Motor neuron (in vitro differentiated cells): ENCODE measurements at regions not wholly inside any gene's neighbourhood (a gene's known extent, or its start where the extent isn't known, plus 50 kb on each side); places are given as distances from the start of the nearest gene placed in this dataset.

Source experiments
- ATAC-seq, 8 experiments: fragments of 200-7000 bp; cut with Tn5 transposase; replicated peaks in 6 of 8; 2 replicates each; pipeline ENCODE4 v1.8.0; 2021; ENCODE audit warnings: mild to moderate bottlenecking in 8 of 8, moderate library complexity in 8 of 8
- H3K27ac ChIP-seq, 2 donors: fragments of 250-450 bp; sonication (Bioruptor Pico); 2 replicates each; pipeline ENCODE4 v1.9.0; 2021; ENCODE audit warnings: antibody characterized with exemption in 2 of 2, mild to moderate bottlenecking in 2 of 2, moderate library complexity in 1 of 2
- H3K4me1 ChIP-seq, 2 donors: fragments of 250-450 bp; sonication (Bioruptor Pico); replicated peaks in 1 of 2; 2 replicates each; pipeline ENCODE4 v1.6.1; 2021; ENCODE audit warnings: antibody characterized with exemption in 2 of 2, mild to moderate bottlenecking in 2 of 2, moderate library complexity in 1 of 2
- H3K4me3 ChIP-seq, 5 donors: fragments of 250-450 bp; sonication (Bioruptor Pico); 2 replicates each; pipeline ENCODE4 v1.9.0; 2021; ENCODE audit warnings: antibody characterized with exemption in 5 of 5, mild to moderate bottlenecking in 5 of 5, moderate library complexity in 4 of 5
- WGBS, 10 experiments: fragments of 450-650 bp; shearing (Covaris generic); methylation state at CpG; one replicate each; pipeline ENCODE4 v1.0.0; 2022; 5-methylcytosine and 5-hydroxymethylcytosine counted together
- in situ Hi-C, 9 experiments: fragments of 400-800 bp; cut with MboI; loops; one replicate each; pipeline ENCODE4 v1.15.0; 2021; ENCODE audit warnings: low sequenced_read_pairs in 9 of 9, low pct_unique_long_range_greater_than_20kb in 2 of 9; ENCODE audit not compliant: unreplicated experiment in 9 of 9

DNA sequence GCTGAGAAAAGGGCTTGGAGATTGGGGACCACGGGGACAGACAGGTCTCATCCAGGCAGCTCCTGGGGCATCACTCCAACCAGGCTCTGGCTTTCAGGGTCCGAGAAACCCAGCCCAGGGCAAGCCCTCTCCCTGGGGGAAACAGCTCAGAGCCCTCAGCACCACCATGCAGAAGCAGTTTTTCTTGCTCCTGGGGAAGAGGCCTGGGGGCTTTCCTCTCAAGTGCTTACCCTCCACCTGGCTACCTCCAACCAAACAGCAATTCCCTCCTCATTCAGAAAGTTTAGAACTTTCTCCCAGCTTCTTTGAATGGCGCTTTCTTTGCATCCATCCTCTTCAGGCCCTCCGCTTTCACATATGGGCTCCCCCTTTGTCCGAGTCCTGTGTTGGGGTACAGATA, 110.4 kb upstream of the PHACTR3 start:
- WGBS, 10 experiments, result 20 to 75% (median 72%) methylated on average over 2 to 5 of the region's 5 CpGs; no CpG with 5 or more reads in 6 of the 10 experiments
- H3K4me3 ChIP-seq, result no peak overlapping the region
- in situ Hi-C loops, result no loop called here
- no peak for ATAC-seq
- H3K27ac ChIP-seq, result no peak overlapping the region
- peaks cover 5 to 20% of the 10 kb centered on the region in 2 donors for H3K4me1 ChIP-seq

DNA sequence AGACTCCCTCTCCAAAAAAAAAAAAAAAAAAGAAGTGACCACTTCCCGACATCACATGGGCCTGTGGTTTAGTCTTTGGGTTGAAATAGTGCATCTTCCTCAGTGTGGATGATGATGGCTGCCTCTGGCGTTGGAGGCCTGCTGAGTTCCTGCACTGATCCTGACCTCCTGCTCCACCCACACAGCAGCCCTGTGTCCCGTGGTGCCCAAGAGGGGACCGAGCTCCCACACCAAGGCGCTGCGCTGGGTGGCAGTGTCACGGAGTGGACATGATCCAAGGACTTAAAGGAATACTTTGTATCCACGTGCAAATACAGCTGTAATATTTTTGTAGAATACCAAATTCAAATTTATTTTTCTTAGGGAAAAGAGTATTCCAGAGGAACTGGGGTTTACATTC, 109.2 kb upstream of the PHACTR3 start:
- Histone ChIP-seq H3K4me1 (peaks cover 5 to 9% of the 10 kb centered on the region in 2 donors), H3K4me3 (no peak overlapping the region), H3K27ac (no peak overlapping the region)
- 38 to 100% (median 91%) methylated on average over 2 to 4 of the region's 8 CpGs; no CpG with 5 or more reads in 4 of the 10 experiments for WGBS, 10 experiments
- in situ Hi-C loops, result no loop called here
- ATAC-seq, result no peak

DNA sequence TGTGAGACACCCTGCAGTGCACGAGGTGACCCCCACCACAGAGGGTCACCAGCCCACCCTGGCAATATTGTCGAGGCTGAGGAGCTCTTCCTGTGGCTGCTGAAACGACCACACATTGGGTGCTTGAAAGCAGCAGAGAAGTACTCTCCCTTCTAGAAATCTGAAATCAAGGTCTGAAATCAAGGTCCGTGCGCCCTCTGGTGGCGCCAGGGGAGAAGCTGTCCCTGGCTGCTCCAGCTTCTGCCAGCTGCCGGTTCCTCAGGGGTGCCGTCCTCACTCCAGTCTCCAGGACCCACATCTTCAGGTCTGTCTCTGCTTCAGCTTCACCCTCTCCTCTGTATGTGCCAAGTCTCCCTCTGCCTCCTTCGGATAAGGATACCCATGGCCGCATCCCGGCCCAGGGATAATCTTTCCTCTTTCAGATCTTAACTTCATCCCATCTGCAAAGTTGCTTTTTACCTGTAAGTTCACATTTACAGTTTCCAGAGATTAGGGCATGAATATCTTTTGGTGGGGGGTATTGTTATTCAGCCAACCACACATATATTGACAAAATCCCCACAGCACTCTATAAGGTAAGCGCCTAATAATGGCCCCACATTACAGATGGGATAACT, 108.3 kb upstream of the PHACTR3 start:
- peak; percentile 77 to 98 (median 84) for ATAC-seq
- Histone ChIP-seq H3K4me3 (no peak overlapping the region), H3K4me1 (peaks cover 3 to 5% of the 10 kb centered on the region in 2 donors), H3K27ac (no peak overlapping the region)
- WGBS, 10 experiments, result 0 to 38% (median 16%) methylated on average over 2 to 4 of the region's 12 CpGs; no CpG with 5 or more reads in 6 of the 10 experiments
- in situ Hi-C loops, result no loop called here

DNA sequence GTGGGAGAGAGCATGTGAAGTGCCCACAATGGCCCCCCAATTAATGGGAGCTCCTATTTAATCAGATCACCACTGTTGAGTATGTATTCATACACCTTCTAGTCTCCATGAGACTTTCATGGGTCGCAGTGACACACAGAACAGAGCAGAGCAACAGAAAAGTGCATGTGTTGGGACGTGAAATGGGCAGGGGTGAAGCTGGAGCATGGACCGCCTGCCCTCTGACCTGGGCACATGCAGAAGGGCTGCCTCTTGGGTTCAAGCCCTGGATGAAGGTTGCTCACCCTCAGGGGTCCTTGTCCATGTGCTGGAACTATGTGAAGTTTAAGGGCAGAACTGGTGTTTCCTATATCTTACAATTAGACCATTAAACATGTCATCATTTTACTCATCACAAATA, 106.0 kb upstream of the PHACTR3 start:
- in situ Hi-C loops, result no loop called here
- no peak overlapping the region for H3K4me3 ChIP-seq
- H3K4me1 ChIP-seq, result peaks cover 3 to 5% of the 10 kb centered on the region in 2 donors
- no peak overlapping the region for H3K27ac ChIP-seq
- ATAC-seq, result no peak
- 25 to 92% (median 73%) methylated on average over 1 to 3 of the region's 3 CpGs; no CpG with 5 or more reads in 3 of the 10 experiments for WGBS, 10 experiments

DNA sequence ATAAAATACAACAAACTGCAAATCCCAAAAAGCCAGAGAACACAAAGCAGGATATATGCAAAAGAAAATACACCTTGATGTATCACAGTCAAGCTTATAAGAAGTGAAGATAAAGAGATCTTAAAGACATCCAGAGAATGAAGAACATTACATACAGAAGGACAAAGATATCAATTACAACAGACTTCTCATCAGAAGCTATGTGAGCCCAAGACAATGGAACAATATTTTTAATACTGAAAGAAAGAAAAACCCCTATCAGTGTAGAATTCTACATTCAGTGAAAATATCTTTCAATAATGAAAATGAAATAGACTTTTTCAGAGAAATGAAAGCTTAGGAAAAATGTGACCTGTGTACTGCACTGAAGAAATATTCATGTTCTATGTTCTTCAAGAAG, 104.5 kb upstream of the PHACTR3 start:
- Histone ChIP-seq H3K4me1 (peaks cover 3 to 5% of the 10 kb centered on the region in 2 donors), H3K27ac (no peak overlapping the region), H3K4me3 (no peak overlapping the region)
- in situ Hi-C loops, result no loop called here
- no peak for ATAC-seq

DNA sequence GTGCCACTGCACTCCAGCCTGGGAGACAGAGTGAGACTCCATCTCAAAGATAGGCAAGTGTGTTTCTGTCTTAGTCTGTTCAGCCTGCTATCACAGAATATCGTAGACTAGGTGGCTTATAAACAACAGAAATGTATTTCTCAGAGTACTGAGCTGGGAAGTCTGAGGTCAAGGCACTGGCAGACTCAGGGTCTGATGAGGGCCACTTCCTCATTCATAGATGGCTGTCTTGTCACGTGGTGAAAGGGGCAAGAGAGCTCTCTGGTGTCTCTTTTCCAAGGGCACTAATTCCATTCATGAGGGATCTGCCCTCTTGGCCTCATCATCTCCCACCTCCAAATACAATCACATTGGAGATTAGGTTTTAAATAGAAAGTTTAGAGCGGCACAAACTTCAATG, 95.6 kb upstream of the PHACTR3 start:
- in situ Hi-C loops, result no loop called here
- H3K4me1 ChIP-seq, result no peaks in the 10 kb centered on the region
- no peak overlapping the region for H3K4me3 ChIP-seq
- ATAC-seq, result no peak
- H3K27ac ChIP-seq, result no peak overlapping the region
- WGBS, 10 experiments, result 29 to 86% (median 80%) methylated on average over 1 to 3 of the region's 3 CpGs; no CpG with 5 or more reads in 5 of the 10 experiments

DNA sequence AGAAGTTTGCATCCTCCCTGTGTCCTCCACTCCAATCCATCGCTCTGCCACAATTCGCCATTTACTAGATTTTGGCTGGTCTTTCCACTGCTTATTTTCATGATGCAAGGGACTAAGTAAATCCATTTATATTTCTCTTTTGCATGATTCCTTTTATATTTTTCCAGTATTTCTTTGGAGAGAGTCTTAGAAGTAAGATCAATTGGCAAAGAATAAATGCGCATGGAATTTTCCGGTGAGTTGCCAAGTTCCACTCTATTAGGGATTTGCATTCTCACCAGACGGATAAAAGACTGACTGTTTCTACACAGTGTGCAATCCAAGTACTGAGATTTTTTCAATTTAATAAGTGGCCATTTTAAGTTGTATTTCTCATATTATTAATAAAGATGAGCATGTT, 91.7 kb upstream of the PHACTR3 start:
- H3K4me1 ChIP-seq, result peaks cover 0 to 3% of the 10 kb centered on the region in 2 donors
- peak in 1 of 8 experiments; percentile 18 for ATAC-seq
- WGBS, 10 experiments, result 2 to 100% (median 84%) methylated on average over 1 to 5 of the region's 5 CpGs
- no peak overlapping the region for H3K27ac ChIP-seq
- in situ Hi-C loops, result no loop called here
- no peak overlapping the region for H3K4me3 ChIP-seq

DNA sequence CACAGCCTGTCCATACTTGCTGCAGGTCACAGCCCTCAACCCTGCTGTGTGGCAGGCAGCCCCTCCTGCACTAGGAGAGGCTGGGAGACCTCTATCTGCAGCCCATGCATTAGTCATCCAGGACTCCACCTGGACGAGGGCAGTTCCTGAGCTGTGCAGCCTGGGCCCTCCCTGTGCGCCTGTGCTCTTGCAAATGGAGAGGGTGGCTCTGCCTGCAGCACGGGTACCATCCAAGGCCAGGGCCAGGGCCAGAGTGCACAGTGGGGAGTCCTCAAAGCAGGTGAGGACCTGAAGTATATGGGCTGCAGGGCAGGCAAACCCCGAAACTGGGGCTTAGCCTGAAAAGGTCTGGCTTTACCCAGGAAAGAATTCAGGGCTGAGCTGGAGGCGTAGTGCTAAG, 89.8 kb upstream of the PHACTR3 start:
- in situ Hi-C loops, result no loop called here
- H3K4me3 ChIP-seq, result no peak overlapping the region
- peaks cover 0 to 3% of the 10 kb centered on the region in 2 donors for H3K4me1 ChIP-seq
- 0 to 100% (median 88%) methylated on average over 1 to 2 of the region's 5 CpGs; no CpG with 5 or more reads in 4 of the 10 experiments for WGBS, 10 experiments
- ATAC-seq, result peak in 4 of 8 experiments; percentile 4 to 42 (median 10)
- no peak overlapping the region for H3K27ac ChIP-seq

DNA sequence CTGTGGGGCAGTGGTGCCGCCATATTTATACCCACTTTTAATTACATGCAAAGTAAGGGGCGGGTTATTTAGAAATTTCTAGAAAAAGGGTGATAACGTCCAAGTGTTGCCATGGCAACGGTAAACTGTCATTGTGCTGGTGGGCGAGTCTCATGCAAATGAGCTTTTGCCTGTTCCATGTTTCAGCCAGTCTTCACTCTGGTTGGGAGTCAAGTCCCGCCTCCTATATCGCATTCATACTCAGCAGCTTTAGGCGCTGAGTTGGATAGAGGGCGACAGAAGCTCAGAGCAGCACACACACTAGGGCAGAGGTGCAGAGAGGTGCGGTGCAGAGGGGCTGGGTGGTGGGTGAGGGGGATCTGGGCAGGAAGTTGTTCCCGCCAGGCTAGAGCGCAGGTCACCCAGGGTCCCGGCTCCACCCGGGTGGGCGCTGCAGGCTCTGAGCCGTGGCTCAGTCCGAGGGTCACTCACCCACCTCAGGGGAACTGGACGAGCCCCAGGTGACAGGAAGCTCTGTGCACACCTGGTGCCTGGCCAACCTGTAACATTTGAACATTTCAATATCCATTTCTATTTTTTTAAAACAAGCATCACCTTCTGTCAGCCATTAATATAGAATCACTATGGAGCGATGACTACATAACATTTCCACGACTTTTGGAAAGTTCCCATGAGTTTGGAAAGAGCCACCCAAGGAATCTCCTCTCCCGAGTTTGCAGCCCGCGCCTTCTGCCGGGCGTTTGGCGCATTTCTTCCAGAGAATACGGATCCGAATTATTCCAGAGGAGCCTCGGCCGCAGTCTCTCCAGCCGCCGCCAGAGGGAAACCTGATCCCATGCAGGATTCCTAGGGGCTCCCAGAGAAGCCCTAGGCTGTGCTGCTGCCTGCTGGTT, 89.1 kb upstream of the PHACTR3 start:
- Histone ChIP-seq H3K4me3 (no peak overlapping the region), H3K4me1 (peaks cover 0 to 3% of the 10 kb centered on the region in 2 donors), H3K27ac (no peak overlapping the region)
- in situ Hi-C loops, result no loop called here
- peak; percentile 79 to 98 (median 93) for ATAC-seq
- WGBS, 10 experiments, result 3 to 29% (median 14%) methylated on average over 3 to 22 of the region's 32 CpGs; no CpG with 5 or more reads in 2 of the 10 experiments

DNA sequence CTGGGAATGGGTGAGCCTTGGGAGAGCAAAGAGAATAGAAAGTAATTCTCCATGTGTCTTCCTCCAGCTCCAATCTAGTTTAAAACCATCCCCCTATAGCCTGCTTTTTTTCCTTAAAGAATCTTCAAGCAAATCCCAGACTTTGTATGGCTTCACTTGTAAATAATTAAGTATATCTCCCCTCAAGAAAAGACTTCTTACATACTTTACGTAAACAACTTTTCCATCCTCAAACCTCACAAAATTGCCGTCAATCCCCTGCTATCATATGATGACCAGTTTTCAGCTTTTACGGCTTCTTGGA, 88.5 kb upstream of the PHACTR3 start:
- ATAC-seq, result no peak
- in situ Hi-C loops, result no loop called here
- 10 to 100% (median 67%) methylated on average over 1 to 3 of the region's 3 CpGs; no CpG with 5 or more reads in 2 of the 10 experiments for WGBS, 10 experiments
- Histone ChIP-seq H3K4me3 (no peak overlapping the region), H3K4me1 (peaks cover 0 to 3% of the 10 kb centered on the region in 2 donors), H3K27ac (no peak overlapping the region)

DNA sequence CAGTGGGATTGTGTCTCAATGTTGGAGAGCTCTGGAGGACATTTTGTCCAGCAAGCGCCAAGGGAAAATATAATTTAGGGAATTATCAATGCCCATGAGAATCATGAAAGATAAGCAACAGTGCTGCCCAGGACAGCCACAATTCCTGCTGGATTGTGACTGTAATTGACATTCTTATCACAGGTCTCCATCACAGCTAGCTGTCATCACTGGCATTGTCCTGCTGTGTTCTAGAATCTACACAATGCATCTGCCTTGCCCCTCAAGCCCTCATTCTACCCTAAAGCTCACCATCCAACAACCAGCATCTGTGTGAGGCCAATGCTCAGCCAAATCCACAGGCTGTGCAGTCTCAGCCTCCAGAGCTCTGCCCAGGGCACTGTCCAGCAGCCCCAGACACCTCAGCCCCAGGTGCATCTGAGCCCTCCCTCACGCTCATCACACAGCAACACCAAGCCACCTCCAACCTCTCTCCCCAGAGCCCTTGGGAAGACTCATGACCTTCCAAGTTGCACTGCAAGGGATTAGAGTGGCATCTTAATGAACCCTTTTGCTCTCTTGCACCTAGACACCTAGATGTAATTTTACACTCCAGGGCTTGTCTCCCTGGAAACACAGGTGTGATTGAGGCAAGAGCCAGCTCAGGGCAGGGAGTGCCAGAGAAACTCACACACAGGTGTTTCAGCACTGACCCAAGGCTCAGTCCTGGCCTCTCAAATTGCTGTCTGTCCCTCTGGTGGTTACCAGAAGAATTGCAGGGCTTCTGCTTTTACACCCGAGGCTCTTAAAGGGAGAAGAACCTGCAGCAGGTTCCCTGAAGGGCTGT, 85.2 kb upstream of the PHACTR3 start:
- in situ Hi-C loops, result no loop called here
- no peak overlapping the region for H3K4me3 ChIP-seq
- peak; percentile 57 to 73 (median 69) for ATAC-seq
- peaks cover 0 to 3% of the 10 kb centered on the region in 2 donors for H3K4me1 ChIP-seq
- 14 to 67% (median 50%) methylated on average over 1 to 2 of the region's 3 CpGs; no CpG with 5 or more reads in 4 of the 10 experiments for WGBS, 10 experiments
- H3K27ac ChIP-seq, result no peak overlapping the region

DNA sequence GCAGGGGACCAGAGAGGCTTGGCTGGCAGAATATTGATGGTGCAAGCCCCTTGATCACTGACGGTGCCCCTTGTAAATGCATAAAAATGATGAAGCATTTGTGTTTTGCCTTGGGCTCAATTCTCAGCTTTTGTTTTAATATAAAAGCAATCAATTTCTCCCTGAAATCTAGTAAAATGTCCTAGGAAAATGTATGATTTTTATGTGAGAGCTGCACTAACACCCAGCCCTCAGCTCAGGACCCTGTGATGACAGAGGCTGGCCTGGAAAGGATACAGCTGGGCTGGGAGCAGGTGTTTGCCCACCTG, 84.7 kb upstream of the PHACTR3 start:
- Histone ChIP-seq H3K4me1 (peaks cover 0 to 3% of the 10 kb centered on the region in 2 donors), H3K27ac (no peak overlapping the region), H3K4me3 (no peak overlapping the region)
- WGBS, 10 experiments, result 0% methylated on average over 1 of the region's 1 CpG; no CpG with 5 or more reads in 6 of the 10 experiments
- in situ Hi-C loops, result no loop called here
- no peak for ATAC-seq

DNA sequence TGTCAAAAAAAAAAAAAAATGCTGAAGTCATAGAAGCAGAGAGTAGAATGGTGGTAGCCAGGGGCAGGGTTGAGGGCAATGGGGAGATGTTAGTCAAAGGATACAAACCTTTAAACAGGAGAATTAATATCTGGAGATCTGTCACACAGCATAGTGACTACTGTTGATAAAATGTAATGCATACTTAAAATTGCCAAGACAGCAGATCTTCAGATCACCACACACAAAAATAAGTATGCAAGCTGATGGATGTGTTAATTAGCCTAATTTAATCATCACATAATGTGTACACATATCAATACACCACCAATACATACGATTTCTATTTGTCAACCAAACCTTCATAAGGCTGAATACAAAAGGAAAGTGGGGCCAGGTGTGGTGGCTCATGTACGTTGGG, 83.5 kb upstream of the PHACTR3 start:
- no peak for ATAC-seq
- Histone ChIP-seq H3K27ac (no peak overlapping the region), H3K4me1 (no peaks in the 10 kb centered on the region), H3K4me3 (no peak overlapping the region)
- WGBS, 10 experiments, result 0 to 100% (median 41%) methylated on average over 1 to 2 of the region's 2 CpGs; no CpG with 5 or more reads in 2 of the 10 experiments
- in situ Hi-C loops, result no loop called here
